ENCODE measurements at regions not wholly inside any gene's neighbourhood (a gene's known extent, or its start where the extent isn't known, plus 50 kb on each side); places are given as distances from the start of the nearest gene placed in this dataset.

DNA sequence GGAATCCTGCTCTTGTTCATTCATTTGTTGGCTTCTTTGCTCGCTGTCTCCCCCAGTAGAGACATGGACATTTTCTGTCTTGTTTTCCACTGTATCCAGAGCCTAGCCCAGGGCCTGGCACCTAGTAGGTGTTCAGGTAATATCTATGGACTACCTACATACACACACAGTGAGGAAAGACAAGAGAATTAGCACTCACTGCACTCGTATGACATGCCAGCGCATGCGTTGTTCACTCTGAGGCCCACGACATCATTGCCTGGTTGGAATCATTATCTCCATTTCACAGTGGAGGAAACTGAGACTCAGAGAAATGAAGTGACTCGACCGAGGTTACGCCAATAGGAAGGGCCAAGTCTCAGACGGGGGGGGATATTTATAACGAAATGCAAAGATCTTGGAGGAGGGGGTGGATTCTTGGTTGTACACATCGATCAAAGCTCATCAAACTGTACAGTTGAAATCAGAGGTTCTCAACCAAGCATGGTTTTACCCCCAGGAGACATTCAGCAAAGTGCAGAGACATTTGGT lies 140.1 kb upstream of the PTPN1 start:
- no peak overlapping the region for H3K27ac ChIP-seq
- no peak for TF ChIP-seq ZFX (IDR thresholded peaks at IDR 0.05)
- TF ChIP-seq, protein P1, sequence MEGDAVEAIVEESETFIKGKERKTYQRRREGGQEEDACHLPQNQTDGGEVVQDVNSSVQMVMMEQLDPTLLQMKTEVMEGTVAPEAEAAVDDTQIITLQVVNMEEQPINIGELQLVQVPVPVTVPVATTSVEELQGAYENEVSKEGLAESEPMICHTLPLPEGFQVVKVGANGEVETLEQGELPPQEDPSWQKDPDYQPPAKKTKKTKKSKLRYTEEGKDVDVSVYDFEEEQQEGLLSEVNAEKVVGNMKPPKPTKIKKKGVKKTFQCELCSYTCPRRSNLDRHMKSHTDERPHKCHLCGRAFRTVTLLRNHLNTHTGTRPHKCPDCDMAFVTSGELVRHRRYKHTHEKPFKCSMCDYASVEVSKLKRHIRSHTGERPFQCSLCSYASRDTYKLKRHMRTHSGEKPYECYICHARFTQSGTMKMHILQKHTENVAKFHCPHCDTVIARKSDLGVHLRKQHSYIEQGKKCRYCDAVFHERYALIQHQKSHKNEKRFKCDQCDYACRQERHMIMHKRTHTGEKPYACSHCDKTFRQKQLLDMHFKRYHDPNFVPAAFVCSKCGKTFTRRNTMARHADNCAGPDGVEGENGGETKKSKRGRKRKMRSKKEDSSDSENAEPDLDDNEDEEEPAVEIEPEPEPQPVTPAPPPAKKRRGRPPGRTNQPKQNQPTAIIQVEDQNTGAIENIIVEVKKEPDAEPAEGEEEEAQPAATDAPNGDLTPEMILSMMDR (conservative IDR thresholded peaks at IDR 0.05): no peak

DNA sequence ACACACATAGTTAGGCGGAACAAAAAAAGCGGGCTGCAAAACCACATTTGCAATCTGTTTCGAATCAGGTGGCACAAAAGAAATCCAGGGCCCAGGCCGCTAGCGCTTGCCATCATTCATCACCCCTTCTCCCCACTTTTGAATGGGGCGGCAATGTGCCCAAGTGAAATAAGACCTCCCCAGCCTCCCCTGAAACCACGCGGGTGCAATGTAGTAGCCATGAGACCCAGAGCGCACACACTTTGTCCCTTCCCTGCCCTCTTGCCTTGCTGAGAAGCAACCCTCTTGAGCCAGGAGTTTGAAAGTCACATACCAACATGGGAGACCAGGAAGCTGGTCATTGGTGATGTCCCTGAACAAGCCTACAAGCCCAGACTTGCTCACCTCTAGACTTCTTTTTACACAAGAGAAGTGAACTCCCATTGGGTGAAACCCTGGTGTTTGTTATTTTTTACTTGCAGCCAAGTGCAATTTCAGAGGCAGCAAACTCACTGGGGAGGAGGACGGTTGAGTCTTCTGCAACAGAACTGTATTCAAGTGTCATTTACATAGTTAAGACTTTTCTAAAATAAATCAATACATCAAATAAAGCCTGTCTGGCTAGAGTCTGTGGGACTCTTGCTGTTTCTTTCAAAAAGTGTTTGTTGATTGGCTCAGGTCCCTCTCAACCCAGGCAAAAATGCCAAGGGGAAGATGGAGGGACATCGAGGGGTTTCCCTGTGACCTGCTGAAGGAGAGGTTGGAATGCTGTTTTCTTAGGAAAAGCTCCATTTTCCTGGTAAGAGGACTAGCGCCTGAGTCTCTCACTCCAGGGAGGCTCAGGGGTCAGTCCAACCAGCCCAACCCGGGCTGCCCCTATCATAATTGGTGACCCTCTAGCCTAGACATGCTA lies 138.1 kb upstream of the PTPN1 start:
- TF ChIP-seq, protein P1 (conservative IDR thresholded peaks at IDR 0.05): no peak
- no peak for TF ChIP-seq ZFX (IDR thresholded peaks at IDR 0.05)
- no peak overlapping the region for H3K27ac ChIP-seq

DNA sequence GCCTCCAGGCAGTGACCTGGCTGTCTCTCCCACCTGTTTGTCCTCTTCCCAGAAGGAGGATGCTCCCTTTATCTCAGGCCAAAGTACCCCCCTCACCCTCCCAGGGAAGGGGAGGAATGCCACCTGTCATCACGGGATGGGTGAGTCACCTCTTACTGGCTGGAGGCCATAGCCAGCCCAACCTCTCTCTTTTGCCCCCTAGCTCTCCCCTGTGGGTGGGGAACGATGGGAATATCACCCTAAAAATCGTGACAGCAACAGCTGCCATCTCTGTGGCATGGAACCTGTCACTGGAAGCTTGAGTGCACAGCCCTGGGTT lies 137.5 kb upstream of the PTPN1 start:
- no peak overlapping the region for H3K27ac ChIP-seq
- TF ChIP-seq ZFX (IDR thresholded peaks at IDR 0.05): no peak
- TF ChIP-seq, protein P1 (conservative IDR thresholded peaks at IDR 0.05): no peak

DNA sequence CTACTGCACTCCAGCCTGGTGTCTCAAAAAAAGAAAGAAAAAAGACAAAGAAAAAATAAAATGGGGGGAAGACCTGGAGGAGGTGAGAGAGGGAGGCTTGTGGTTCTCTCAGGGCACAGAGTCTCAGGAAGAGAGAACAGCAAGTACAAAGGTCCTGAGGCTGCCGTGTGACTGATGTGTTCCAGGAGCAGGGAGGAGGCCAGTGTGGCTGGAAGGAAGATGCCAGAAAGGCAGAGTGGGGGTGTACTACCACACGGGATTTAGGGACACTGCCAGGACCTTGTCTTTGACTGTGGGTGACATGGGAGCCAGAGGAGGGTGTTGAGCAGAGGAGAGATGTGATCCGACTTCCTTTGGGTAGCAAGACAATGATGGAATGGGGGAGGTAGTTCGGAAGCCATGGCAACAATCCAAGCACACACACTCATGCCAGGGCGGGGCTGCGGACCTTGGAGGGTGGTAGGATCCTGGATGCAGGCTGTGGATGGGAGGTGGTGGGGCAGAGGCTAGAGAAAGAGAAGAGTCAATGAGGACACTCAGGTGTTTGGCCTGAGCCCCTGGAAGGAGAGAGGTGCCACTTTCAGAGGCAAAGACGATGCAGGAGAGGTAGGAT lies 136.4 kb upstream of the PTPN1 start:
- H3K27ac ChIP-seq: no peak overlapping the region
- TF ChIP-seq ZFX (IDR thresholded peaks at IDR 0.05): no peak
- TF ChIP-seq, protein P1 (conservative IDR thresholded peaks at IDR 0.05): no peak

DNA sequence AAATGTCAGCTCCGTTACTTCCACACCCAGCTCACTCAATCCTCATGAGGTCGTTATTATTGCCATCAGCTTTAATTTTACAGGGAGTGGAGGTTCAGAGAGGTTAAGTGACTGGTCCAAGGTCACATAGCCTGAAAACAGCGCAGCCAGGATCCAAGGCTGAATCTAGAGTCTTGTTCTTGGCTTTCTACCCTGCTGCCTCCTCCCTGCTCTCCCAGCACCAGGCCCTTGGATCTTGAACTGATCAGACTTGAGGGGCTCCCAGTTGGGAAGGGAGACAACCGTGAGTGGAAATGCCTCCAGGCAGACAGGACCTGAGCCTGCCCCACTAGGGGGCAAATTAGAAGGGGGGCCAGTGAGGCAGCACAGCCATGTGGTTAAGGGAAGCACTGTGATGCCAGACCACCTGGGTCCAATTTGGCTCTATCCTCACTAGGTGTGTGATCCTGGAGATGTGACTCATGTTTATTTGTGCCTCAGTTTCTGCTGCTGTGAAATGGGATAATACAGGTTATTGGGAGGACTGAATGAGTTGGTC lies 135.6 kb upstream of the PTPN1 start:
- TF ChIP-seq, protein P1 (conservative IDR thresholded peaks at IDR 0.05): no peak
- TF ChIP-seq ZFX (IDR thresholded peaks at IDR 0.05): no peak
- H3K27ac ChIP-seq: no peak overlapping the region

DNA sequence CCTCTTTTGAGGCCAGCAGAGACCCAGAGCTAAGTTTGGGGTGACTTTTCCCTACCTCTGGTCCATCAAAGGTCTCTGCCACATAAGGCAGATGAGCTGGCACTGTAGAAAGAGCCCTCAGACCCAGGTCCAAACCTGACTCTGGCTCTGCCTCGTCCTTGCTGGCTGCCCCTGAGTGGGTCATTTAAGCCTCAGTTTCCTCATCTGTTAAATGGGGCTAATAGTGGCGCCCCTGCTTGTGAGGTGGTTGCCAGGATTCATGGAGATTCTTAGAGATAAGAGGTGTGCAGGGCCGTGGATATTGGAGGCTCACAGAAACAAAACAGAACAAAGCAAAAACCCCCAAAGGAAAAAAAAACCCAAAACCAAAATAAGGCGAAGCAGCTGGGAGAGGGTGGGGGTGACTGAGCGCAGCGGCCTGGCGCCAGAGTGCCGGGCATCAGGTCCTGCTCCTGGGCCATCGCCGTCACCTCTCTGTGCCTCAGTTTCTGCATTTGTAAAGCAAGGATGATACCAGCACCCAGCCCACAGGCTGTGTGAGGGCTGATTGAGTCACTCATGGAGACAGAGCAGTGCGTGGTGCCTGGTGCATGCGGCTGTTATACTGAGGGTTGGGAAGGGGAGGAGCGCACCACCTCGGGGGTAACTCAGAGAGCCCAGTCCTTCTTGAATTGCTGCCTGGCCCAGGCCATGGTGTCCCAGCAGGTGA lies 133.8 kb upstream of the PTPN1 start:
- H3K27ac ChIP-seq: no peak overlapping the region
- TF ChIP-seq, protein P1 (conservative IDR thresholded peaks at IDR 0.05): no peak
- no peak for TF ChIP-seq ZFX (IDR thresholded peaks at IDR 0.05)
